Activated CD8-positive, alpha-beta memory T cell treated with anti-CD3 and anti-CD28 coated beads for 48 hours (primary cell): ENCODE measurements at regions not wholly inside any gene's neighbourhood (a gene's known extent, or its start where the extent isn't known, plus 50 kb on each side); places are given as distances from the start of the nearest gene placed in this dataset.

Experiments used
- DNase-seq, 3 experiments: peaks; one replicate each; pipeline ENCODE4 v3.0.0-alpha.2; 2020; ENCODE audit warnings: low read depth in 2 of 3, low spot score in 2 of 3

DNA sequence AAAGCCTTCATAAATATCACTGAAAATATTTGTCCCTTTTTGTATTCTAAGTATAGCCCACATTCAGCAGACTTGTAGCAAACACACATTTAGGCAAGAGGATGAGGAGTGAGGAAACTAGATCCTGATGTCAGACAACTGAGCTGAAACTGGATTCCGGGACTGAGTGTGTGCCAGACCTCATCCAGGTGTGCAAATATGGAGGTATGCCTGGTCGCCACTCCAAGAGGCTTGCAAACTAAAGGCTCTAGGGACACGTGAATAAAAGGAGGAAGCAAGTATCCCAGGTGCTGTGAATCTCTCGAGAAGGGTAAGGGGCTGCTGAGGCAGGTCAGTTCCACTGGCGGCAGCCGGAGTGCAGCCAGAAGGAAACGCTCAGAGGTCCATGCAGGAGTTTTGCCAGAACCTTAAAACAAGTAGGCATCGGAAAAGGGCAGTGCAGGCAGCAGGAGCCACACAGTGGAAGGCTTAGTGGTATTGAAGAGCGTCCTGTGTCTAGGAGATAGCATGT is 77.4 kb upstream of the ALDH1B1 start:
- no peak for DNase-seq

DNA sequence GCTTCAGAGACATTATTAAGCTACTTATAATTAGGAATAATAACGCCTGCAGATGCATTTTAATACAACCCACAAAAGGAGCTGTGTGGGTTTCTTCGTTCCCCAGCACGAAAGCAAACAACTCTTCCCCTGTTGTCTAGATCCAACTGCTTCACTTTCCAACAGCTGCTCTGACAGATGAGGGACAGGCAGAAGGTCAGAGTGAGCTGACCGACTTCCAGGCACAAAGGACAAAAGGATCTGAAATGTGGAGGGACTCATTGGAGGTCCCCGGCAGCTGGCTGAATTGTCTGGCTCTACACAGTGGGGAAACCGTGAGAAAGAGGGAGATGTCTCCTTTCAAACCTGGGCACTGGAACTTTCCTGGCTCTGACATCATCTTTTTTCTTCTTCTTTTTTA is 79.1 kb upstream of the ALDH1B1 start:
- no peak for DNase-seq

DNA sequence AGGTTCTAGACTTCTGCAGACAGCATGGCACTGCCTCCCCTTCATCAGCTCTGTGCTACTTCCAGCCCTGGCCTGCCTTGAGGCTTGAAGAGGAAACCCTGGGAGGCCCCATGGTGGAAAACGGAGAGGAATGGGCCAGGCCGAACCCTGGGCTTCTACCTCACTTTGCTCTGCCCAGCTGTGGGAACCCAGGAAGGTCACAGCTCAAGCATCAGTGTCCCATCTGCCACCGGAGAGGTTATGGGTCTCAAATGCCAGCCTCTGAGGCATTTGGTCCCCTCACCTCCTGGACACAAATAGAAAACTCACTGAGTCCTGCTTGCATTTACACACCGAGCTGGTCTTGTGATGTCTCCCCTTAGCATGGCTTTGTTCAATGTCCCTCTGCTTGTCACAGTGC is 80.1 kb upstream of the ALDH1B1 start:
- DNase-seq: no peak

DNA sequence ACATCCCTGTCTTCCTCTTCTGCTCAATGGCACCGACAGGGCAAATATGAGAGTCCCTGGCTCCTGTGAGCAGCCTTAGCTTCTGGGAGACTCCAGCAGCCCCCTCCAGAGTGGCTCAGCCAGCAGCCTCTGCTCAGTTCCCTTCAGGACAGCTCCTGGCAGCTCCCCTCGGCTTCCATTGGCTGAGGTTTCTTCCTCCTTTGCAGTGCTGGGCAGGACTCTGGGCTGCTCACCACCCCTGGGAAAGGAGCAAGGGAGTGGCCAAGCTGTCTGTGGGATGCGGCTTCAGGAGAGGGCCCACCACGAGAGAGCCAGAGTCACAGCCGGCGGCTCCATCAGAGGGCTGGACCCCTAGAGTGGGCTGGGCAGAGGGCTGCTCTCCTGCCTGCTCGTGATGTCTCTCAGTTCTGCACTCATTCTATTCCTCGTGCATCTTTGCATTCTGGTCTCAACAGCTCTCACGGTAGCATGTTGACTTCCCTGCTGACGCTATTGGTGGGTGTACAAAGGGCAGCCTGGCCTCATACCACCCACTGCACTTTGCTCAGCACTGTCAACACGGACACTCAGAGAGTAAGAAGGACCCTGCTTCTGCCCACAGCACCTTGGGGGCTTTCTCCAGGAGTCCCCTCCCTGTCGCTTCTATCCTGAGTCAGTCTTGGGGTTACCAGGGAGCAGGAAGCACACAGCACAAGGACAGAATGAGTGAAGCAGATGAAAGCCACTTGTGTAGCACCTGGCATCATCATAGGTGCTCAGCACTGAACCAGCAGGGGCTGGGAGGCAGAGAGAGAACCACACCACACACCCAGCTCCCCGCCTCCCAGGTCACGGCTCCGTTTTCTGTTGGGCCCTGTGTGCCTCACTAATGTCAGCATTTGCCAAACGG is 80.9 kb upstream of the ALDH1B1 start:
- no peak for DNase-seq

DNA sequence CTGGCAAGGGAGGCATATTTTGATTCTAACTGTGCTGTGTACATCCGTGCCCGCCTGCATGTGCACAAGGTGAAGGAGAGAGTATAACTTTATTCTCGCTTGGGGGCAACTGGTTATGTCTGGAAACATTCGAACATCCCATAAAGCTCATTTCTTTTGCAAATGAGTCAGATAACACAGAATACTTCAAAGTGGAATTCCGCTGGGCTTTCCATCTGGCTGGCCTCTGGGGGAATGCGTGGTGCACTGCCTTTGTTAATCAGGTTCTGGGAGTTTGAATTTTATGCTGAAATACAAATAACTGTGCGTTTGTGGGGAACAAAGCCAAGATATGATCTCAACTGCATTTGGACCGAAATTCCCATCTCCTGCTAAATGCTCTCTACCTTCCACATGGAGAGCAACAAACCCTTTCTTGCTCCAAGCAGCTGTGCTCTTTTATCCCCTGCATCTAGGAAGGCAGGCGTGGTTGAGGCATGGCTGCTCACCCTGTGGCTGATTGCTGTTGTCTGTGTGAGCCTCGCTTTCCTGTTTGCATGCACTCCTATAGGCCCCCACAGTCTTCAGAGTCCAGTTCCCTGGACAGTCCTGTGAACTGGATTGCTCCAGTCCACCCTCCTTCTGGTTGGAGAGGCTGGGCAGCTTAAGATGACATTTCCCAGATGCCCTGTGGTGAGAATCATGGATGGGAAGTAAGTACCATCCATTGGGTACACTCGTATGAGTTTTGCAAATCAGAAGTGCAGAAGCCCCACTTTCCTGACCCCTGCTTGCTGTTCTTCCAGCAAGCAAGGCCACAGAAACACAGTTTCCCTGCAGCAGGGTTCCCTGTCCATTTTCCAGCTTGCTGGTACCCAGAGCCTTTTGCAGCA is 82.9 kb upstream of the ALDH1B1 start:
- no peak for DNase-seq

- no peak for DNase-seq
Observed at GRCh38 chr9:38308136-38308535, 84.4 kb upstream of the ALDH1B1 start.

GRCh38 chr9:38306899-38307298 is 85.6 kb upstream of the ALDH1B1 start:
- DNase-seq: no peak

DNA sequence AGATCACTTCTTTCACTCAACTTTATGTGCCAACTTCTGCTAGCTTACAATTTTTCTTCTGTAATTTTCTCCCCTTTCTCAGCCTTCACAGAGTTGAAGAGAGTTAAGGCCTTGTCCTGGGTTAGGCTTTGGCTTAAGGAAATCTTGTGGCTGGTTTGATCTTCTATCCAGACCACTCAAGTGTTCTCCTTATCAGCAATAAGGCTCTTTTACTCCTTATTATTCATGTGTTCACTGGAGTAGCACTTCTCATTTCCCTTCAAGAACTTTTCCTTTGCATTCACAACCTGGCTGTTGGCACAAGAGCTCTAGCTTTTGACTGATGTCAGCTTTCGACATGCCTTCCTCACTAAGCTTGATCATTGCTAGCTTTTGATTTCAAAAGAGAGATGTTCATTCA is 86.9 kb upstream of the ALDH1B1 start:
- no peak for DNase-seq

DNA sequence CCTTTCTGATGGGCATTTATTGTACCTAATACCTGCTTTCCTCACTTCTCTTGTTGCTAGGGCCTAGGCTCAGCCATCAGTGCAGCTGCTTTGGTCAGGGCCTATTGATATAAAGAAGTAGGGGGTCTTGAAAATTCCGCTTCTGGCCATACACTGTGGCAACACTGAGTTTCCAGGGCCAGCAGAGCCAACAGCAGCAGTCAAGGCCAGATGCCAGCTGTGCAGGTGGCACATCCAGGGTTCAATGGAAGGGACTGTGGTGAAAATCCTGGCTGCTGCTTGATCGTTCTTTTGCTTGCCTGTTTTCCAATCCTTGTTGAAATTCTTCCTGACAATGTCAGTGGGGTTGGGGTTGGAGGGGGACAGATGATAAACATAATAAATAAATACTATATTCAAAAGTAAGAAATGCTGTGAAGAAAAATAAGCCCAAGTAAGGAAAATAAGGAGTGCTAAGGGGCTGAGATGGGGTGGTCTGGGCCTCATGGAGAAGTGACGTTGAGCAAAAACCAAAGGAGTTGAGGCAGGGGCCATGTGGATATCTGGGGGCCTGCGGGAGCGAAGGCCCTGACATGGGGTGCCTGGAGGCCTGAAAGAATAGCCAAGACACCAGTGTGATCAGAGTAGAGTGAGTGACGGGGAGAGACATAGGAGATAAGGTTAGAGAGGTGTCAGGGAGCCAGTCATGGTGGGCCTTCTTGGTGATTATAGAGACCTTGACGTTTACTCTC is 91.0 kb upstream of the ALDH1B1 start:
- no peak for DNase-seq

GRCh38 chr9:38299856-38300255 is 92.6 kb upstream of the ALDH1B1 start:
- DNase-seq: no peak

- DNase-seq: no peak
Observed at GRCh38 chr9:38298904-38299303, 93.6 kb upstream of the ALDH1B1 start.

- DNase-seq: no peak
Observed at GRCh38 chr9:38298503-38298902, 94.0 kb upstream of the ALDH1B1 start.

DNA sequence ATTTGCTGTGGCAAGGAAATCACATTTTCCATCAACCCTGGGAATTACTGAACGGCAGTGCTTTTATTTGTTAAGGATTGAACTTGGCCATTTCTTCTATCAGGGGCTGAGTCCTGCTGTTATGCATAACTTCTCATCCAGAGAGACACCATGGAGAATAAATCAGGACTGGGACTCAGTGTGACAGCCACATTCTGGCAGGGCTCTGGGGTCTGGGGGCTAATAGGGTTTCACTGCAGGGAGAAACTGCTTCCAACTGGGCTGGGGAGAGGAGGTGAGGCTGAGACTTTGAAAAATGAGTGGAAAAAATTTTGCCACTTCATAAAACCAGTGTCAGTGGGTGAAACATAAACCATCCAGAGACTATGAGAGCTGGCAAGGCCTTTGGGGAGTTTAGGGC is 95.7 kb upstream of the ALDH1B1 start:
- no peak for DNase-seq

DNA sequence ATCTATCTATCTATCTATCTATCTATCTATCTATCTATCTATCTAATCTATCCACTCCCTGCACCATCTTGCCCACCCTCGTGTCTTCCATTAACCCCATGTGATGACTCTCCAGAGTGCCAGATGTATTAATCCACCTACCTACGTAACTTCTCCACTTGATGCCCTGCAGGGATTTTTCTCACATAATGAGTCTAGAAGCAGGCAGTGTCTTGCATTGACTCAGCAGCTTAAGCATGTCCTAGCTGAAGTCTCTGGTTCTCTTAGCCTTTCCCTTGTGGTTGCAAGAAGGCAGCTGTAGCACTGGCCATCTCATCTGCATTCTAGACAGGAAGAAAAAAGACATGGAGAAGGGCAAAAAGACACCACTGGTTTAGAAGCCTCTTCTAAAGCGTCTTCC is 96.7 kb upstream of the ALDH1B1 start:
- DNase-seq: no peak

GRCh38 chr9:38294220-38294960 is 98.1 kb upstream of the ALDH1B1 start:
- DNase-seq: no peak

DNA sequence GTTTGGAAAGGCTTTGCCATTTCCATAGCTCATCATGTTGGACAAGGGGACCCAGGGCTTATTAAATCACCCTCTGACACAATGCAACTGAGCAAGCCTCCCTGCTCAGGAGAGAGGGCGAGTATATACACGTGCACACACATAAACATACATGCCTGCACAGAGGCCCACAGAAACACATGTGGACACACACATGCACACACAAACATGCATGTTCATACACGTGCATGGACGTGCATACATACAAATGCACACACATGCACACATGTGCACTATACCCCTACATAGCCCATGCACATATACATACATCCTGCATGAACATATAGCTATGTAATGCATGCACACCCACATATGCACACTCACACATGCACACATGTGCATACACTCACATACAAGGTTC is 99.5 kb upstream of the ALDH1B1 start:
- DNase-seq: no peak

DNA sequence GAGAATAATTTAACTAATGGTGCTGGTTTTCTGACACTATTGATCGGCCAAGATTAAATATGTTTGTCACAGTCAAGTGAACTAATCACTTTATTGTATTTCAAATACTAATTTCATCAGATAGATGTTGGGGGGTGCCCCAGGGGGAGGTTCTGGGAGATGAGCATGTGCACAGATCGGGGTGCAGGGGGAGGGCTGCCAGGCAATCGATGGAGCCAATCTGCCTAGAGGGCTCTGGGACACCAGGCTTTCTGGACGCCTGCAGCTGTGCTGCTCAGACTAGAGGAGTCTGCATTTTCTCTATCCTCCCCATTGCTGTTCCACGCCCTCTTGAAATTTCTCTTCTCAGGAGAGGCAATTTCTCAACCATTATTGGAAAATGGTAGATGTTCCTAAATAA is 100.0 kb upstream of the ALDH1B1 start:
- DNase-seq: no peak

DNA sequence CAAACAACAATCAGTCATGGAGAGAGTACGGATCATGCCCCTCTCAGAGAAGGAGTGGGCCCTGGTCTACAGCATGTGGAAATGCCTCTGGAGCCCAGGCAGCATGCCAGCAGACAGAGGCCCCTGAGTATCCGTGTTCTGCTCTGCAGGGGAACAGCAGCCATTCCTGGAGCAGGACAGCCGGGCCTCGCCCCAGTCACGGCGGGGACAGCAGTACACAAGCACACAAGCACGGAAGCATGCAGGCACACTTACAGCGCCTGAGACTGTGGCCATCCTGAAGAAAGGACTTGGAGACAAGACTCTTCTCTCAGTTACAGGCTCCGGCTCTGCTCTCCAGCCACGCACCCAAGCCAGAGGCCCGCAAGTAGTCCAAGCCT is 102.6 kb upstream of the ALDH1B1 start:
- no peak for DNase-seq

- no peak for DNase-seq
Observed at GRCh38 chr9:38289236-38289865, 103.2 kb upstream of the ALDH1B1 start.

DNA sequence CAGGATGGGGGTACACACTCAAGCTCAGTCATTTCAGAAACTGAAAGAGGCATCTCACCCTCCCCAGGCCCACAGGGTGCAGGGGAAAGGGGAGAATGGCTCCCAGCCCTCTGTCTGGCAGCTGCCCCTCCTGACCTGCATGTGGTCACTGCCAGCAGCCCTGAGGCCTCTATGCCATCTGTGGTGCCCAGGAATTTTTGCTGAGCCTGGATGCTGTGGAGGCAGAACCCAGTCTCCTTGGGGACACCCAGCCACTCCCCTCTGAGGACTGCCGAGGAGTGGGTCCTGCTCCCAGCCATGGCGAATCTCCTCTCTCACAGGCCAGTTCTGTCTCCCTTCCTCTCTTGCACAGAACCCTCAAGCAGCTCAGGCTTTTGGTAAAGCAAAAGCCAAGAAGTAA is 104.0 kb upstream of the ALDH1B1 start:
- no peak for DNase-seq
